HS-27A (cell line): ENCODE measurements at regions not wholly inside any gene's neighbourhood (a gene's known extent, or its start where the extent isn't known, plus 50 kb on each side); places are given as distances from the start of the nearest gene placed in this dataset.
A peak's percentile ranks its signal among the peaks of the same experiment; 100 is the strongest.
"Not testable (repeated sequence)": the region's sequence is repeated elsewhere in the genome, so short reads cannot be mapped to it uniquely, and the experiment has no call there.

ENCODE experiments used
- DNase-seq: peaks from one replicate; pipeline ENCODE4 v3.0.0-alpha.2; 2012; ENCODE audit warnings: low read depth, missing footprints

DNA sequence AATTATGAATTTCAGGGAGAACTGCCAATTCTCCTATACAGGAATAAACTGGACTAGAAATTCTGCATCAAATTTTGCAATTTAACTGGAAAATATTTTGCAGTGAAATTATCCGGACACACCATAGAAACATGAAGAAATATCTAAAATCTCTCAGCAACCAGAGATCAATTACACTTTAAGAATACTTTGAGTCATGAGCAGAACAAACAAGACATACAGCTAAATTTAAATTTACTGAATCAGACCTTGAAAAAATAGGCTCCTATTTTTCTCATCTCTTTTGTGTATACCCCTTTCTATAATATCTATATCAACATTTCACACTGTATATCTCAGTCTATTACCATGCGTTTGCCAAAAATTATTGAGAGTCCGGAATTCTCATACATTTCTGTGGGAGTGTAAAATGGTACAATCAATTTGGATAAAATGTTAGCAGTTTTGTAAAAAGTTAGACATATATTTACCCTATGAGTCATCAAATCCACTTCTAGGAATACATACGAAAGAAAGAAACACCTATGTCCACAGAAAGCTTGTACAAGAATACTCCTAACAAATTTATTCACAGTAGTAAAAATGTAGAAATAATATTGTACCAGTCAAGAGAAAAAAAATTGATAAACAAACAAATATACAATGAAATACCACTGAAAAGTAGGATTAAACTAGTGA lies 593.1 kb upstream of the NECTIN3 start:
- no peak for DNase-seq

DNA sequence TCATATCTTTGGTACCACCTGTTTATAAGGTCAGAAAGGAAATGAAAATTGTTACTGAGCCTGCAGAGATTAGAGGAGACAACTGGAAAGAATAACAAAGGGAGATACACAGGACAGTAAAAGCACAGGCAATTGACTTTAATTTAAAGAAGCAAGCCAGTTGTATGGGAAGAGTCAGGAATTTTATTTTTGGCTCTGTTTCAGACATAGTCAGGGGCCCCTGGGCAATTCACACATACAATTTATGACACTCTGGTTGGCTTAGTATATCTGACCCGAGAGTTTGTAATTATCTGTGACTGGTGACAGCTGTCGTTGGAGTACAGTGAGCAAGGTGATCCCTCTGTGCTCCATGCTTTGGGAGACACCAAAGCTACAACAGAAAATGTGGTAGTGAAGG lies 591.9 kb upstream of the NECTIN3 start:
- no peak for DNase-seq

DNA sequence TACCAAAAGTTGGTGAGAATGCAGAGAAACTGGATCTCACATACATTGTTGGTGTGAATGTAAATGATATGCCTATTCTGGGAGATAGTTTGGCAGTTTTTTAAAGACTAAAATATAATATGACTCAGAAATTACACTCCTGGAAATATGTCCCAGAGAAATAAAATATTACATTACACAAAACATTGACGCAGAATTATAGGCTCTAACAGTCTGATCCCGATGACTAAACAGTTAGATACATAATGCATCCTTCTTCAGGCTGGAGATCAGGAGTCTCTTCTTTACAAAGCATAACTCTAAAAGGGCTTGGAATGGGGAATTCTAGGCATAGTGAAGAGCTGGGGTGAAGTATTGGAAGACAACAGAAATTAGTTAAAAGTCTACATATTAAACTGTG lies 586.2 kb upstream of the NECTIN3 start:
- no peak for DNase-seq

DNA sequence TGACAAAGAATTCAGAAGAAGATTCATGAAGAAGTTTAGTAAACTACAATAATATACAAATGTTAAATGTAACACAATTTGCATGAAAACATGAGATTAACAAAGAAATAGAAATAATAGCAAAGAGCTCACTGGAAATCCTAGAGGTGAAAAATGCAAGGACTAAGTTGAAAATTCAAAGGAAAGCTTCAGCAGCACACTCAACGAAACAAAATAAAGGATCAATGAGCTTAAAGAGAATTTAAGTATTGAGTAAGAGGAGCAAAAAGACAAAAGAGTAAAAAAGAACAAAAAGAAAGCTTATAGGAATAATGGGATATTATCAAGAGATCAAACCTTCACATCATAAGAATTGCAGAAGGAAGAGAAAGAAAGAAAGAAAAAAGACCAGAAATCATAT lies 583.8 kb upstream of the NECTIN3 start:
- no peak for DNase-seq

DNA sequence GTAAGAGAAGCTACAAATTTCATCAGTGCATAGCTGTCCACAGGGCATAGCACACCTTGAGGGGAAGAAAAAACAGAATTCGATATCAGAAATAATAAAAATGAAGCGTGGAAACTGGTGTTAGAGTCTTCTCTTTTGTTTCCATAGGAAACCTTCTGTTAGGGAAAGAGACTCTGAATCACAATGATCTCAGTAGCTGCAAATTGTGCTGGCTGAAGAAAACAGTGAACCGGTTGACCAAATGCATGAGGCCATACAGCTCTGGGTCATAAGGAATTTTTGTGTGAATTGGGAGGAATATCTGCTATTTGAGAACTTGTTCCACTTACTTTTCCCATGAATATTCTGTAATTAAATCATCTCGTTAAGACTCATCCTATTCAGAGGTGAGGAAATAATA lies 580.2 kb upstream of the NECTIN3 start:
- DNase-seq = no peak

DNA sequence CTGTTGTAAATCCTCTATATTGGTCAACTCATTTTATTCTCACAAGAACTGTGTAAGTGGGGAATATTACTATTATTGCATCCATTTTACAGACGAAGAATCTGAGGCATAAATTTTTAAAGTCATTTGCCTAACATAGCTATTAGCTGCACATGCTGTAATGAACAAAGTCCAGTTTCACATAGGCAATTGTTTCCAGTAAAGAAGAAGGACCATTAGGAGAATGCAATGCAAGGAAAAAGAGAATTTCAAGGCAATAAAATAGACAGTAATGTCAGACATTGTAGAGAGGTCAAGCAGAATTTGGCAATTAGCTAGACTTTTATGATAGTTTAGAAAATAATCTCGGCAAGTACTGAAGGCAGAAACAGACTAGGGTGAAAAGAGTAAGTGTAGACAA lies 578.7 kb upstream of the NECTIN3 start:
- no peak for DNase-seq

DNA sequence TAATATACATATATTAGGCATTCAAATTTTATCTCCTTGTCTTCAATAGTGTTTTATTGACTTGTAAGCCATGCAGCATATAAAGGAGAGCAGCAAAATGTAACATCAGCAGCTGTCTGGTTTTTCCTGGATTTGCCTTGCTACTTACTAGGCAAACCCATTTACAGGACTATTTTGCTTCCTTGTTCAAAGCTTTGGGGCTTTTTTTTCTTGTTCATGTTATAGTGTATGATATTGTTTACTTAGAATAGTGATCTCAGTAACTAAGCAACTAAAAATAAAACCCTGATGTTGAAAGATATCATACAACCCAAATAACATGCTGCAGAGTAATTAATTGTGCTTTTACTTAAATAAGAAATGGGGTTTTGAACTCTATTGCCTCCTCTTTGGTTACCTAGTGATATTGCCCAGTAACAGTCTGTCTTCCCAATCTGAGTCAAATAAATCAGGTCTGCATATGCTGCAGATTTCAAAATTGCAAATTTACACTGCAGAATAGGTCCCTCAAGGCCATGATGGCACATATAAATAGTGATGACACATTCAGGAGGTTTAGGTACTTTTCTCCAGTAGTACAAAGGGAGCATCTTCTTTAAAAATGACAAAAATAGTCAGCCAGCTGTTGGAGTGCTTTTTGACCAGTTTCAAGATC lies 578.1 kb upstream of the NECTIN3 start:
- no peak for DNase-seq

DNA sequence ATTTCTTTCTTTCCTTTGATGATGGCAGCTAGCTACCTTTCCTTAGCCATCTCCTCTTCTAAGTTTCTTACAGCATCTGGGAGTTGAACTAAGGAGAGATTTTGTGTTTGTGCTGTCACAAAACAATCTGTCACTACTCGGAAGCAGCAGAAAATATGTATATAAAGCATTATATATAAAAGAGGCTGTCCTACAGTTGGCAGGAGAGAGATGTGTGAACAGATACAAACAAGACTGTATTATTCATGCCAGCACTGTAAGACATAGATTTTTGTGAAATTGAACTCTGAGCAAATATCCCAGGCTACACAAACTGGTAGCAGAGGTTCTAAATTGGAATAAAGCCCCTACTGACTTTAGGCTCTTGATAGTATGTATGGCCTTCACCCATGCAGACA lies 577.5 kb upstream of the NECTIN3 start:
- DNase-seq = no peak

DNA sequence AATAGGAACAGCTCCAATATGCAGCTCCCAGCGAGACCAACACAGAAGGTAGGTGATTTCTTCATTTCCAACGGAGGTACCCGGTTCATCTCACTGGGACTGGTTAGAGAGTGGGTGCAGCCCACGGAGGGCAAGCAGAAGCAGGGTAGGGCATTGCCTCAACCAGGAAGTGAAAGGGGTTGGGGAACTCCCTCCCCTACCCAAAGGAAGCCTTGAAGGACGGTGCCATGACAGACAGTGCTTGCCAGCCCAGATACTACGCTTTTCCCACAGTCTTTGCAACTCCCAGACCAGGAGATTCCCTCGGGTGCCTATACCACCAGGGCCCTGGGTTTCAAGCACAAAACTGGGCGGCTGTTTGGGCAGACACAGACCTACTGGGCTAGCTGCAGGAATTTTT lies 576.9 kb upstream of the NECTIN3 start:
- DNase-seq = no peak

DNA sequence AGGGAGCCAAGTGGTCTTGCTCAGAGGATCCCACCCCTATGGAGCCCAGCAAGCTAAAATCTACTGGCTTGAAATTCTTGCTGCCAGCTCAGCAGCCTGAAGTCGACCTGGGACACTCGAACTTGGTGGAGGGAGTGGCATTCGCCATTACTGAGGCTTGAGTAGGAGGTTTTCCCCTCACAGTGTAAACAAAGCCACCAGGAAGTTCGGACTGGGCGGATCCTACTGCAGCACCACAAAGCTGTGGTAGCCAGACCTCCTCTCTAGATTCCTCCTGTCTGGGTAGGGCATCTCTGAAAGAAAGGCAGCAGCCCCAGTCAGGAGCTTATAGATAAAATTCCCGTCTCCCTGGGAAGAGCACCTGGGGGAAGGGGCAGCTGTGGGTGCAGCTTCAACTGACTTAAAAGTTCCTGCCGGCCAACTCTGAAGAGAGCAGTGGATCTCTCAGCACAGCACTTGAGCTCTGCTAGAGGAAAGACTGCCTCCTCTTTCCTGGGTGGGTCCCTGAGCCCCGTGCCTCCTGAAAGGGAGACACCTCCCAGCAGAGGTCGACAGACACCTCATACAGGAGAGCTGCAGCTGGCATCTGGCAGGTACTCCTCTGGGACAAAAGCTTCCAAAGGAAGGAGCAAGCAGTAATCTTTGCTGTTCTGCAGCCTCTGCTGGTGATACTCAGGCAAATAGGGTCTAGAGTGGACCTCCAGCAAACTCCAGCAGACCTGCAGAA lies 576.3 kb upstream of the NECTIN3 start:
- no peak for DNase-seq

DNA sequence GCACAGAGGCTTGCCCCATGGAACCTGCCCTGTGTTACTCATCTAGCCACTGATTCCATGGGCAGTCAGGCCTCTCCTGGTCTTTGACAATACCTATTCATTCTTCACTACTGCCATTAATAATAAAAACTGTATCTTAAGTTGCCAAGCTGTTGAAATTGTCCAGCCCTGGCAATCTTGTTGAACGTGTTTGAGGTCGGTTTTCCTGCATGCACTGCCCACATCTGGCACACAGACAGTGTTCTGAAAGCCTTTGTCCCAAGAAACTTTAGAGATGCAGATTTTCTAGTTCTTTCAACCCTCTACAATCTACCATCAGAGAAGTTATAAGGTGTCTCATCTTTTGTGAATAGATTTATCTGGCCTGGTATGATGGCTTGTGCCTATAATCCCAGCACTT lies 567.2 kb upstream of the NECTIN3 start:
- no peak for DNase-seq

DNA sequence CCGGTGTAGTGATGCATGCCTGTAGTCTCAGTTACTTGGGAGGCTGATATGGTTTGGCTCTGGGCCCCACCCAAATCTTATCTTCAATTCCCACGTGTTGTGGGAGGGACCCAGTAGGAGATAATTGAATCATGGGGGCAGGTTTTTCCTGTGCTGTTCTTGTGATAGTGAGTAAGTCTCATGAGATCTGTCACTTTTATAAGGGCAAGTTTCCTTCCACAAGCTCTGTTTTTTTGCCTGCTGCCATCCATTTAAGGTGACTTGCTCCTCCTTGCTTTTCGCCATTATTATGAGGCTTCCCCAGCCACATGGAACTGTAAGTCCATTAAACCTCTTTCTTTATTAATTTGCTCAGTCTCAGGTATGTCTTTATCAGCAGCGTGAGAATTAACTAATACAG lies 566.7 kb upstream of the NECTIN3 start:
- no peak for DNase-seq

DNA sequence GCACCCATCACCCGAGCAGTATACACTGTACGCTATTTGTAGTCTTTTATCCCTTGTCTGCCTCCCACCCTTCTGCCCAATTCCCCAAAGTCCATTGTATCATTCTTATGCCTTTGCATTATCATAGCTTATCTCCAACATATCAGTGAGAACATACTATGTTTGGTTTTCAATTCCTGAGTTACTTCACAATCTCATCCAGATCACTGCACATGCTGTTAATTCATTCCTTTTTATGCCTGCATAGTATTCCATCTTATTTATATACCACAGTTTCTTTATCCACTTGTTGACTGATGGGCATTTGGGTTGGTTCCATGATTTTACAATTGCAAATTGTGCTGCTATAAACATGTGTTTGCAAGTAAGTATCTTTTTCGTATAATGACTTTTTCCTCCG lies 564.7 kb upstream of the NECTIN3 start:
- DNase-seq = no peak

DNA sequence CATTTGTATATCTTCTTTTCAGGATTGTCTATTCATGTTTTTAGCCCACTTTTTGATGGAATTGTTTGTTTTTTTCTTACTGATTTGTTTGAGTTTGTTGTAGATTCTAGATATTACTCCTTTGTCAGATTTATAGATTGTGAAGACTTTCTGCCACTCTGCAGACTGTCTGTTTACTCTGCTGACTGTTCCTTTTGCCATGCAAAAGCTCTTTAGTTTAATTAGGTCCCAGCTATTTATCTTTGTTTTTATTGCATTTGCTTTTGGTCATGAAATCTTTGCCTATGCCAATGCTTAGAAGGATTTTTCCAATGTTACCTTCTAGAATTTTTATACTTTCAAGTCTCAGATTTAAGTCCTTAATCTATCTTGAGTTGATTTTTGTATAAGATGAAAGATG lies 564.0 kb upstream of the NECTIN3 start:
- DNase-seq = not testable (repeated sequence)

DNA sequence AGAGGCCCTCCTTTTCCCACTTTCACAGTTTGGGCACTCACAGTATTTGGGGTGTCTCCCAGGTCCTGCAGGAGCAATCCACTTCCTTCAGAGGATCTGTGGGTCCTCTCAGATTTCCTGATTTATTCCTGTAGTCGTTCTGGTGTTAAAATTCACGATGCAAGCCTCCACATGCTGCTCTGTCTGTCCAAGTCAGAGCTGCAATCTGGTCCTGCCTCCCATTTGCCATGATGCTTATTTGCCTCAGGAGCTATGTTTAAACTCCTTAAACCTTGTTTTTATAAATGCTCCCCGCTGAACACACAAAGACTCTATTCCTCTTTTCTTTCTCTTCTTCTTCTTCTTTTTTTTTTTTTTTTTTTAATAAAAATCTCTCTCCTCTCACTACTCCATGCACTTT lies 558.7 kb upstream of the NECTIN3 start:
- DNase-seq = no peak

DNA sequence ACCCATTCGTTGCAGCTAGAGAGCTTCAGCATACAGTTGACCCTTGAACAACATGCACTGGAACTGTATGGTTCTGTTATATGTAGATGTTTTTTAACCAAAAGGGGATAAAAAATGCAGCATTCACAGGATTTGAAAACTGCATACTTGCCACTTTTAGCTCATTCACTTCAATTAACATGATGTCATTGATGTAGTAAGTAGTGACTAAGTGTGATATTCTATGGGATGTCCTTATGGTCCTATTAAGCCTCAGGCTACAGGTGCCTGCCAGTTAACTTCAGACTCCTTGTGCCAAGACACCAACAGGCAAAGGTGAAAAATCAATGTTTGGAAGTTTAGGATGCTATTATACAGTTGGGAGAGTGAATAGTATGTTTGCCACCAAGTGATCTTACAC lies 553.6 kb upstream of the NECTIN3 start:
- no peak for DNase-seq

DNA sequence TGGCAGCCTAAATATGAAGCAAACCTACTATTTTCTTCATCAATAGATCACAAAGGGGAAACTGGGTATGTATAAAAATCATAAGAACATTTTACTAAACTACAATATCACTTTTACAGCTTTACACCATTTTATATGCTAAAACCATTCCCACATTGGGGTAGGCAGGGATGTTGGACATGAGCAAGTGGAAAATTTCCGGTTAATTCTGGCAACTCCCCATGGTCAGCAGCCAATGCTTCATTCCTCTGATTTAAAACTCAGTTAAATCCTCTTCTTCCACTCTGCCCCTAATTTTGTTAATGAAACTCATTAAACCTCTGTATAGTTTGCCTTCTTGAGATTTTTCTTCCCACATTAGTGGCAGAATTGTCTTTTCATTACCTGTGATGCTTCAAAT lies 552.5 kb upstream of the NECTIN3 start:
- no peak for DNase-seq

DNA sequence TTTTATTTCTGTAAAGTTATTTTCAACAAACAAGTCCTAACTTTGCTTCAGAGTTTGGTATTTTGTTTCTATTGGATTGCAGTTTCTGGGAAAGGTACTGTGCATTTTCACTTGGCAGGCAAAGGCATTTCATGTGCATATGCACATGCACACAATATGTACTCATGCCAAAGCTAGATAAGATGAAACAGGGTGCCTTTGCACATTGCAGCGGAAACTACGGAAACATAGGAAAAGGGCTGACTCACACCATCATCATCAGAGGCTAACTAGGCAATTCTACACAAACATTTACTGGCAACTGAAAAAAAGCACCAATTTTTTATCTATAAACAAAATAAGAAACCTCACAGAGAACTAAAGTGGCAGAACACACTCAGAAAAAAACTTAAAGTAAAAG lies 550.6 kb upstream of the NECTIN3 start:
- DNase-seq = peak; percentile 90

DNA sequence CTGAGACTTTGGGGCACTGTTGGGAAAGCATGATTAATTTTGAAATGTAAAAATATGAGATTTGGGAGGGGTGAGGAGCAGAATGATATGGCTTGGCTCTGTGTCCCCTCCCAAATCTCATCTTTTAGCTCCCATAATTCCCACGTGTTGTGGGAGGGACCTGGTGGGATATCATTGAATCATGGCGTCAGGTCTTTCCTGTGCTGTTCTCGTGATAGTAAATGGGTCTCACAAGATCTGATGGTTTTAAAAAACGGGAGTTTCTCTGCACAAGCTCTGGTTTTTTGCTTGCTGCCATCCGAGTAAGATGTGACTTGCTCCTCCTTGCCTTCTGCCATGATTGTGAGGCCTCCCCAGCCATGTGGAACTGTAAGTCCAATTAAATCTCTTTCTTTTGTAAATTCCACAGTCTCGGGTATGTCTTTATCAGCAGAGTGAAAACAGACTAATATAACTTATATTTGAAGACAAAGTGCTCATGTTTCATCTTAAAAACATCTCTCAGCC lies 546.0 kb upstream of the NECTIN3 start:
- DNase-seq = not testable (repeated sequence)

DNA sequence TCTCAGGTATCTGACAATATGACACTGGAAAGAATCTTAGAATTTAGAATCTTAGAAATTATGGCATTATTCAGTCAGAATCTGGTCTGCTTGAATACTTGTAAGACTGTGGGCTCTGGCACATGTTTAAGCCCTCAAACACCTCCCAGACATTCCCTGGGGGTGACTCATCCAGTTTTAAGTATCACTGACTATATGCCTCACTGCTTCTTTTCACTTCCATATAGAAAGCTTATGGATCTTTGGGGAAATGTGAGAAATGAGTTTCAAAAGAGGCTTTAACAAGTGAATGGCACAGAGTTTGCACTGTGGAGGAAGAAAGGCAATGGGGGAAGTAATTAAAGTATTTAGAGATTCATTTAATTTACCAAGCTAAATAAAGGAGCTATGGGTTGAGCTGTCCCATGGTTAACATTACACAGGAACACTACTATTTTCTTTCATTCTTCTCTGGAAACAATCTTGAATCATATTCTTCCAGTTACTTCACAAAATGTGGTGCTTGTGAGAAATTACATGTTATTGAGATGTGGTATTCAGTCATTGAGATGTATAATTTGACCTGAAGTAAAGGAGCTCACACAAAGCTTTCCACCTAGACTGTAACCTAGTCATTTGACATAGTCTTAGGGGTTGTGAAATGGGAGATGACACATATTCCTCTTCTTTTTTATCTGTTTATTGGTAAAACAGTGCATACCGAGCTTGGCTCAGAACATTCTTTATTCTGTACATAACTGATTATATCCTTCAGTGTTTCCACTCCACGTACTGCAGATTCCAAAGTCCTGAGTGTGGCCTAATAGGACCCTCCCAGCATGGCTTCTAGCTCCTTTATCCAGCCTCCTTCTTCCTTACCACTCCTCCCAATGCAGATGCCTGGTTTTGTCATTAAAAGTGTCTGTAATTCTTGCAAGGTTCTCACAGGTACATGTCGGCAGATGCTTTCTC lies 544.6 kb upstream of the NECTIN3 start:
- peak; percentile 99 for DNase-seq

DNA sequence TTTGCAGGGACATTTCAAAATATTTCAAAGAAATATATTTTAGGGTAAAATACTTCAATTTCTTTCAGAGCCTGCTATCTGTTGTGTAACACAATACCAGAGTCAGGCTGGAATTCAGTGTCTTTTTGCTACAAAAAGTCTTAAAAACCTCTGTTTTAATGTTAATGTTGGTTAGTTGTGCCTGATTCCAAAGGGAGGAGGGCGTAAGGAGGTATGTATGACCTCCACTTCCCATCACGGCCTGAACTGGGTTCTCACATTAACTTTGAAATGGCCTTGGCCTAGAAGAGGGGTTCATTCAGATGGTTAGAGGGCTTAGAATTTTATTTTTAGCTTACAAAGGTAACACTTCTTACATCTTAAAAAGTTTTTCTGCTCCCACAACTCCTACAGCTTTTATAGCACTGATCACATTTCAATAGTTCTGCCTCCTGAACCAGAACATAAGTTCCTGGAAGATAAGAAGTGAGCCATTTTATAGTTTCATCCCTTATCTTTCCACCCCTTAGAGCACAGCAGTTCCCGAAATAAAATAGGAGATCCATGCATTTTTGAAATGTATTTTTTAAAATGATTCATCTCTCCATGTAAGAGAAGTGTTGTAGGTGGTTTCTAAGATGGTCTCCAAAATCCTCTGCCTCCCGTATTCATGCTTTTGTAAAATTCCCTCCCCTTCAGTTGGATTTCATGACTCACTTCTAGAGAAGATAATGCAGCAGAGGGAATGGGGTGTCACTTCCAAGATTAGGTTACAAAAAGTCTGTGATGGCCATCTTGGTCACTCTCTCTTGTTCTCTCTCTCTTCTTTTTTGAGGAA lies 543.1 kb upstream of the NECTIN3 start:
- DNase-seq = peak; percentile 22
